Lung (tissue), 11 donors: ENCODE measurements at regions not wholly inside any gene's neighbourhood (a gene's known extent, or its start where the extent isn't known, plus 50 kb on each side); places are given as distances from the start of the nearest gene placed in this dataset.

Source experiments
- ATAC-seq: fragments of 200-7000 bp; cut with Tn5 transposase; one replicate; pipeline ENCODE4 v1.9.1; 2020; ENCODE audit warnings: moderate number of reproducible peaks; ENCODE audit not compliant: insufficient read depth, low FRiP score
- DNase-seq, 3 donors: peaks; one replicate each; pipeline ENCODE4 v3.0.0-alpha.2; 2013 to 2017
- H3K27ac ChIP-seq, 2 donors: one replicate each; pipeline ENCODE4 v1.5.1; 2013; ENCODE audit warnings: mild to moderate bottlenecking in 2 of 2, moderate library complexity in 2 of 2, control low read depth in 1 of 2, inconsistent platforms in 1 of 2, low read depth in 1 of 2, low read length in 1 of 2
- H3K27me3 ChIP-seq, 3 donors: one replicate each; pipeline ENCODE4 v1.5.1; 2013; ENCODE audit warnings: low read length in 2 of 3; ENCODE audit not compliant: control insufficient read depth in 3 of 3, insufficient read depth in 3 of 3
- H3K36me3 ChIP-seq, 4 donors: one replicate each; pipeline ENCODE4 v1.5.1; 2013; ENCODE audit warnings: low read length in 4 of 4, mild to moderate bottlenecking in 1 of 4, moderate library complexity in 1 of 4; ENCODE audit not compliant: control insufficient read depth in 4 of 4, insufficient read depth in 4 of 4
- H3K4me1 ChIP-seq, 5 donors: one replicate each; pipeline ENCODE4 v1.5.1; 2013; ENCODE audit warnings: low read length in 5 of 5, mild to moderate bottlenecking in 2 of 5, moderate library complexity in 1 of 5; ENCODE audit not compliant: control insufficient read depth in 5 of 5, insufficient read depth in 5 of 5
- H3K4me3 ChIP-seq: one replicate; pipeline ENCODE4 v1.5.1; 2013; ENCODE audit warnings: mild to moderate bottlenecking, control low read depth, moderate library complexity
- H3K9ac ChIP-seq, 2 donors: one replicate each; pipeline ENCODE4 v1.5.1; 2013; ENCODE audit warnings: low read length in 2 of 2, control low read depth in 1 of 2; ENCODE audit not compliant: insufficient read depth in 1 of 2
- H3K9me3 ChIP-seq, 4 donors: one replicate each; pipeline ENCODE4 v1.5.1; 2013; ENCODE audit warnings: low read length in 3 of 4, mild to moderate bottlenecking in 1 of 4, moderate library complexity in 1 of 4; ENCODE audit not compliant: control insufficient read depth in 4 of 4, insufficient read depth in 3 of 4
- CTCF ChIP-seq: IDR thresholded peaks from 2 replicates; pipeline ENCODE4 v1.5.1; 2012; ENCODE audit warnings: mild to moderate bottlenecking; ENCODE audit errors: control extremely low read depth, extremely low read depth
- WGBS, 2 donors: extraction: QIAGEN DNeasy Blood & Tissue Kit; methylation state at CpG; one replicate each; pipeline ENCODE4 v1.1.7; 2013; 5-methylcytosine and 5-hydroxymethylcytosine counted together
- donor health status: control.
- donor health status: control.
- donor health status: Bipolar disorder and iron deficiency.
- donor health status: healthy.
- donor health status: DM: yes; HTN: yes; CAD: no.

GRCh38 chr1:58116284-58116683 is 430.2 kb downstream of the OMA1 start:
- Histone ChIP-seq H3K4me3 (no peak overlapping the region), H3K27me3 (peaks cover 0 to 3% (median 0%) of the 10 kb centered on the region in 3 donors), H3K4me1 (no peaks in the 10 kb centered on the region), H3K36me3 (no peaks in the 10 kb centered on the region), H3K9ac (no peak overlapping the region), H3K27ac (no peak overlapping the region), H3K9me3 (no peaks in the 10 kb centered on the region)
- DNase-seq (no peak), ATAC-seq (no peak)
- TF ChIP-seq CTCF, result no peak

DNA sequence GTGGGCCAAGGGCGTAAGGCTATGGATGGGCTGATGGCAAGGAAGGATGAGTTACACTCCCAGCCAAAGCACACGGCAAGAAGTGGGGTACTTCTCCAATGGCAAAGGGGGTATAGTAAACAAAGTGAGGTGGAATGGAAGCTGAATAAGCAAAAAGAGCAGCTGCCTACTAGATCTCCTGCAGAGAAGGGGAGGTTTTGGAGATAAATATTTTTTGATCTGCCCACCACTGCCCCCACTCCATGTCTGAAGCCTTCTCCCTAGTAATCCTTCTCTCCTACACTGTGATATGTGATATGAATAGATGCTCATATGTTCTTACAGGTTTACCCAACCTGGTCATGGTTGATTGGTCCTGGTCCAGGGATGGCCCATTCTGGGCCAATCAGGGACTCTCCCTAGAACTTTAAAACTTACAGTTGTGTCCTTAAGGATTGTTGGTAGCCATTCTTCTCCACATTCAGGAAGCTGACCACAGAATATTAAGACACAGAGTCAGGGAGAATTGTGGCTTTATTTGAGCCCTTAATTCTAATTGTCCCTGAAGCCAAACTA is 436.8 kb downstream of the OMA1 start:
- Histone ChIP-seq H3K27me3 (no peaks in the 10 kb centered on the region), H3K27ac (no peak overlapping the region), H3K4me3 (no peak overlapping the region), H3K9ac (no peak overlapping the region), H3K36me3 (no peaks in the 10 kb centered on the region), H3K9me3 (no peaks in the 10 kb centered on the region), H3K4me1 (no peaks in the 10 kb centered on the region)
- TF ChIP-seq CTCF, result no peak
- DNase-seq, result no peak
- ATAC-seq, result no peak
- WGBS, 2 donors, result 85 to 98% methylated on average over 2 of the region's 2 CpGs

DNA sequence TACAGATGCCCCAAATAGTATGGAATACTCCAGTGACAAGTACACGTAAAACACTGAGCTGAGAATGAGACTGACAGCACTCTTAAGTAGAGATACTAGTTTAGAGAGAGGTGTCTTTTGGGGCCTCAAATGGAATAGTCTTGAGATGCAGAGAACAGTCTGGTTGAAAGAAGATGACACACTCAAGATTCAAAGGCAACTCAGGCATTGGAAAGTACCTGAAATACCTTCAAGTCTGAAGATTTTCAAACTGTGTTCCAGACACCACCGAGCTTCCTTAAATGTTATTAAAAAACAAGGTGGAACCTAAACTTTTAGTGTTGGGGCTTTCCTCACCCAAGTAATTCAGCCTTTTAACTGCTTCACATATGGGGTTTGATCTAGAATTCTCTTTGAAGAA is 437.7 kb downstream of the OMA1 start:
- ATAC-seq (no peak), DNase-seq (no peak)
- Histone ChIP-seq H3K9ac (no peak overlapping the region), H3K27me3 (no peaks in the 10 kb centered on the region), H3K9me3 (no peaks in the 10 kb centered on the region), H3K4me1 (no peaks in the 10 kb centered on the region), H3K27ac (no peak overlapping the region), H3K4me3 (no peak overlapping the region), H3K36me3 (no peaks in the 10 kb centered on the region)
- no peak for TF ChIP-seq CTCF
- WGBS, 2 donors, result 92 to 93% methylated on average over 2 of the region's 2 CpGs

DNA sequence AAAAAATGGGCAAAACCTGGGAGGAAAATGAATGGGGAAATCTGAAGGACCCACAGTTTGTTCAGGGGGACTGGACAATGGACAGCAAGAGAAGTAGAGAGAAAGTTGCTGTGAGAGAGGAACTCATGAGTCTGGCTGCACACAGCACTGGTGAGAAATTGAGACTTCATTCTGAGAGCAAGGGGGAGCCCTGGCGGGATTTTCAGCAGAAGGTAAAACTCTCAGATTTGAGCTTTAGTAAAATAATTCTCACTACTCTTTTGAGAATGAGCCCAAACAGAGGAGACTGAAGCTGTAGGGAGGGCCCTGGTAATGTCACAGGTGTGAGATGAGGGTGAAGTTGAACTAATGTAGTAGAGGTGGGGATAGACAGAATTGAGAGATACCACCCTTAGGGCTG is 438.6 kb downstream of the OMA1 start:
- H3K9ac ChIP-seq, result no peak overlapping the region
- 98 to 100% methylated on average over 1 of the region's 1 CpG for WGBS, 2 donors
- no peaks in the 10 kb centered on the region for H3K9me3 ChIP-seq
- DNase-seq, result no peak
- H3K4me3 ChIP-seq, result no peak overlapping the region
- TF ChIP-seq CTCF, result no peak
- ATAC-seq, result no peak
- H3K36me3 ChIP-seq, result no peaks in the 10 kb centered on the region
- H3K27me3 ChIP-seq, result no peaks in the 10 kb centered on the region
- no peaks in the 10 kb centered on the region for H3K4me1 ChIP-seq
- H3K27ac ChIP-seq, result no peak overlapping the region
